Hepatocyte (in vitro differentiated cells): ENCODE measurements at regions not wholly inside any gene's neighbourhood (a gene's known extent, or its start where the extent isn't known, plus 50 kb on each side); places are given as distances from the start of the nearest gene placed in this dataset.

Experiments
- CTCF ChIP-seq: fragments of 200-600 bp; sonication (generic); IDR thresholded peaks from 2 replicates; pipeline ENCODE4 v1.5.1; 2016; ENCODE audit warnings: antibody characterized with exemption, mild to moderate bottlenecking; ENCODE audit not compliant: poor library complexity
- EZH2 ChIP-seq: fragments of 200-600 bp; sonication (generic); IDR thresholded peaks from 2 replicates; pipeline ENCODE4 v1.6.1; 2016; ENCODE audit warnings: antibody characterized with exemption, mild to moderate bottlenecking, borderline replicate concordance

GRCh38 chr14:73773441-73774240 is 59.5 kb upstream of the PNMA1 start:
- TF ChIP-seq CTCF (no peak), EZH2 (no peak)
